HEK293 (cell line): ENCODE measurements at regions not wholly inside any gene's neighbourhood (a gene's known extent, or its start where the extent isn't known, plus 50 kb on each side); places are given as distances from the start of the nearest gene placed in this dataset.

Experiments
- SP7 ChIP-seq: fragments of 450-650 bp; formaldehyde crosslinking; IDR thresholded peaks from 2 replicates; pipeline ENCODE4 v1.5.1; 2016; ENCODE audit warnings: missing biosample characterization, missing genetic modification characterization
- WT1 ChIP-seq: fragments of 450-650 bp; formaldehyde crosslinking; IDR thresholded peaks from 2 replicates; pipeline ENCODE4 v1.5.1; 2016; ENCODE audit warnings: missing biosample characterization, missing genetic modification characterization
- ZNF202 ChIP-seq: fragments of 450-650 bp; formaldehyde crosslinking; IDR thresholded peaks from 2 replicates; pipeline ENCODE4 v1.5.1; 2016; ENCODE audit warnings: missing biosample characterization, missing genetic modification characterization, borderline replicate concordance
- ZNF350 ChIP-seq: fragments of 450-650 bp; formaldehyde crosslinking; IDR thresholded peaks from 2 replicates; pipeline ENCODE4 v1.5.0; 2017; ENCODE audit warnings: missing biosample characterization, mild to moderate bottlenecking, missing genetic modification characterization
- ZNF510 ChIP-seq: fragments of 450-650 bp; formaldehyde crosslinking; IDR thresholded peaks from 2 replicates; pipeline ENCODE4 v1.5.1; 2018; ENCODE audit warnings: mild to moderate bottlenecking, missing genetic modification characterization, missing biosample characterization; ENCODE audit not compliant: insufficient replicate concordance
- ZNF600 ChIP-seq: fragments of 450-650 bp; formaldehyde crosslinking; IDR thresholded peaks from 2 replicates; pipeline ENCODE4 v1.5.1; 2016; ENCODE audit warnings: missing biosample characterization, missing genetic modification characterization
- ZNF747 ChIP-seq: fragments of 450-650 bp; formaldehyde crosslinking; IDR thresholded peaks from 2 replicates; pipeline ENCODE4 v1.5.1; 2016; ENCODE audit warnings: missing biosample characterization, missing genetic modification characterization
- ZNF830 ChIP-seq: fragments of 450-650 bp; IDR thresholded peaks from 2 replicates; pipeline ENCODE4 v1.5.0; 2018; ENCODE audit warnings: missing biosample characterization, missing genetic modification characterization, low read depth, mild to moderate bottlenecking, moderate library complexity
- TF ChIP-seq, protein P1 (sequence below): fragments of 450-650 bp; formaldehyde crosslinking; IDR thresholded peaks from 2 replicates; pipeline ENCODE4 v1.5.1; 2016; ENCODE audit warnings: missing biosample characterization, missing genetic modification characterization
- TF ChIP-seq, protein P2 (sequence below): fragments of 450-650 bp; formaldehyde crosslinking; IDR thresholded peaks from 2 replicates; pipeline ENCODE4 v1.5.1; 2016; ENCODE audit warnings: missing biosample characterization, missing genetic modification characterization, borderline replicate concordance

DNA sequence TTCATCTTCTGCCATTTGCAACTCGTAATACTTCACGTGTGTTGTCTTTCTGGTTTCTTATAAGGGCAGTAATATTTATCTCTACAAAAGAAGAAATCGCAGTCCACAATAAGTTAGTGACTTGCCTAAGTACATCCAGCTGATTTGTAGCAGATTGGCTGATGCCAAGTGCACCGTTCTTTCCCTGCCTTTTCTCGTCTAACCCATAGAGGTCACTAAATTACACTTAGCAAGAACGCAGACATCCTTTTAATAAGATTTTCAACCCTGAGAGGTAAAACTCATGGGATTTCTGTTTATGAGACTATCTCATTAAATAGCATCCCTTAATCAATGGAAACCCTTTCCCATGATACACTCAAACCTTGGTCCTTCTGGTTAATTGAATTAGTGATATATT is 408.6 kb upstream of the ACTRT1 start:
- TF ChIP-seq, protein P1, sequence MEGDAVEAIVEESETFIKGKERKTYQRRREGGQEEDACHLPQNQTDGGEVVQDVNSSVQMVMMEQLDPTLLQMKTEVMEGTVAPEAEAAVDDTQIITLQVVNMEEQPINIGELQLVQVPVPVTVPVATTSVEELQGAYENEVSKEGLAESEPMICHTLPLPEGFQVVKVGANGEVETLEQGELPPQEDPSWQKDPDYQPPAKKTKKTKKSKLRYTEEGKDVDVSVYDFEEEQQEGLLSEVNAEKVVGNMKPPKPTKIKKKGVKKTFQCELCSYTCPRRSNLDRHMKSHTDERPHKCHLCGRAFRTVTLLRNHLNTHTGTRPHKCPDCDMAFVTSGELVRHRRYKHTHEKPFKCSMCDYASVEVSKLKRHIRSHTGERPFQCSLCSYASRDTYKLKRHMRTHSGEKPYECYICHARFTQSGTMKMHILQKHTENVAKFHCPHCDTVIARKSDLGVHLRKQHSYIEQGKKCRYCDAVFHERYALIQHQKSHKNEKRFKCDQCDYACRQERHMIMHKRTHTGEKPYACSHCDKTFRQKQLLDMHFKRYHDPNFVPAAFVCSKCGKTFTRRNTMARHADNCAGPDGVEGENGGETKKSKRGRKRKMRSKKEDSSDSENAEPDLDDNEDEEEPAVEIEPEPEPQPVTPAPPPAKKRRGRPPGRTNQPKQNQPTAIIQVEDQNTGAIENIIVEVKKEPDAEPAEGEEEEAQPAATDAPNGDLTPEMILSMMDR: no peak
- TF ChIP-seq ZNF747 (tag by site-specific recombination) (no peak), ZNF510 (tag by site-specific recombination) (no peak), SP7 (tag by site-specific recombination) (no peak), WT1 (no peak), ZNF600 (tag by site-specific recombination) (no peak), ZNF202 (tag by site-specific recombination) (no peak), ZNF830 (tag by site-specific recombination) (no peak), ZNF350 (tag by site-specific recombination) (no peak)
- TF ChIP-seq, protein P2, sequence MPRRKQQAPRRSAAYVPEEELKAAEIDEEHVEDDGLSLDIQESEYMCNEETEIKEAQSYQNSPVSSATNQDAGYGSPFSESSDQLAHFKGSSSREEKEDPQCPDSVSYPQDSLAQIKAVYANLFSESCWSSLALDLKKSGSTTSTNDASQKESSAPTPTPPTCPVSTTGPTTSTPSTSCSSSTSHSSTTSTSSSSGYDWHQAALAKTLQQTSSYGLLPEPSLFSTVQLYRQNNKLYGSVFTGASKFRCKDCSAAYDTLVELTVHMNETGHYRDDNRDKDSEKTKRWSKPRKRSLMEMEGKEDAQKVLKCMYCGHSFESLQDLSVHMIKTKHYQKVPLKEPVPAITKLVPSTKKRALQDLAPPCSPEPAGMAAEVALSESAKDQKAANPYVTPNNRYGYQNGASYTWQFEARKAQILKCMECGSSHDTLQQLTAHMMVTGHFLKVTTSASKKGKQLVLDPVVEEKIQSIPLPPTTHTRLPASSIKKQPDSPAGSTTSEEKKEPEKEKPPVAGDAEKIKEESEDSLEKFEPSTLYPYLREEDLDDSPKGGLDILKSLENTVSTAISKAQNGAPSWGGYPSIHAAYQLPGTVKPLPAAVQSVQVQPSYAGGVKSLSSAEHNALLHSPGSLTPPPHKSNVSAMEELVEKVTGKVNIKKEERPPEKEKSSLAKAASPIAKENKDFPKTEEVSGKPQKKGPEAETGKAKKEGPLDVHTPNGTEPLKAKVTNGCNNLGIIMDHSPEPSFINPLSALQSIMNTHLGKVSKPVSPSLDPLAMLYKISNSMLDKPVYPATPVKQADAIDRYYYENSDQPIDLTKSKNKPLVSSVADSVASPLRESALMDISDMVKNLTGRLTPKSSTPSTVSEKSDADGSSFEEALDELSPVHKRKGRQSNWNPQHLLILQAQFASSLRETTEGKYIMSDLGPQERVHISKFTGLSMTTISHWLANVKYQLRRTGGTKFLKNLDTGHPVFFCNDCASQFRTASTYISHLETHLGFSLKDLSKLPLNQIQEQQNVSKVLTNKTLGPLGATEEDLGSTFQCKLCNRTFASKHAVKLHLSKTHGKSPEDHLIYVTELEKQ: no peak
